ENCODE measurements at regions not wholly inside any gene's neighbourhood (a gene's known extent, or its start where the extent isn't known, plus 50 kb on each side); places are given as distances from the start of the nearest gene placed in this dataset.

- TF ChIP-seq, protein P1, sequence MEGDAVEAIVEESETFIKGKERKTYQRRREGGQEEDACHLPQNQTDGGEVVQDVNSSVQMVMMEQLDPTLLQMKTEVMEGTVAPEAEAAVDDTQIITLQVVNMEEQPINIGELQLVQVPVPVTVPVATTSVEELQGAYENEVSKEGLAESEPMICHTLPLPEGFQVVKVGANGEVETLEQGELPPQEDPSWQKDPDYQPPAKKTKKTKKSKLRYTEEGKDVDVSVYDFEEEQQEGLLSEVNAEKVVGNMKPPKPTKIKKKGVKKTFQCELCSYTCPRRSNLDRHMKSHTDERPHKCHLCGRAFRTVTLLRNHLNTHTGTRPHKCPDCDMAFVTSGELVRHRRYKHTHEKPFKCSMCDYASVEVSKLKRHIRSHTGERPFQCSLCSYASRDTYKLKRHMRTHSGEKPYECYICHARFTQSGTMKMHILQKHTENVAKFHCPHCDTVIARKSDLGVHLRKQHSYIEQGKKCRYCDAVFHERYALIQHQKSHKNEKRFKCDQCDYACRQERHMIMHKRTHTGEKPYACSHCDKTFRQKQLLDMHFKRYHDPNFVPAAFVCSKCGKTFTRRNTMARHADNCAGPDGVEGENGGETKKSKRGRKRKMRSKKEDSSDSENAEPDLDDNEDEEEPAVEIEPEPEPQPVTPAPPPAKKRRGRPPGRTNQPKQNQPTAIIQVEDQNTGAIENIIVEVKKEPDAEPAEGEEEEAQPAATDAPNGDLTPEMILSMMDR (conservative IDR thresholded peaks at IDR 0.05; ENCODE audit: low read depth, low read length), result no peak
- TF ChIP-seq EZH2 (IDR thresholded peaks at IDR 0.05; ENCODE audit: borderline replicate concordance, low read depth, low read length, poor library complexity, severe bottlenecking), result no peak
These were observed 289.6 kb upstream of the NPVF start for GRCh38 chr7:25517906-25518305.
